Urinary bladder (tissue), 3 donors: ENCODE measurements at regions not wholly inside any gene's neighbourhood (a gene's known extent, or its start where the extent isn't known, plus 50 kb on each side); places are given as distances from the start of the nearest gene placed in this dataset.
"Not testable (repeated sequence)": the region's sequence is repeated elsewhere in the genome, so short reads cannot be mapped to it uniquely, and the experiment has no call there.

Experiments
- DNase-seq: peaks from one replicate; pipeline ENCODE4 v3.0.0-alpha.2; 2015; ENCODE audit errors: extremely low spot score
- H3K27ac ChIP-seq: one replicate; pipeline ENCODE4 v1.5.1; 2013; ENCODE audit warnings: low read depth, mild to moderate bottlenecking, moderate library complexity
- H3K36me3 ChIP-seq: one replicate; pipeline ENCODE4 v1.6.1; 2013; ENCODE audit warnings: mild to moderate bottlenecking, moderate library complexity; ENCODE audit not compliant: insufficient read depth
- H3K4me1 ChIP-seq: one replicate; pipeline ENCODE4 v1.6.1; 2013; ENCODE audit warnings: mild to moderate bottlenecking, moderate library complexity; ENCODE audit not compliant: insufficient read depth
- H3K4me3 ChIP-seq: one replicate; pipeline ENCODE4 v1.5.1; 2013; ENCODE audit warnings: low read depth, low read length
- WGBS: extraction: QIAGEN DNeasy Blood & Tissue Kit; methylation state at CpG from one replicate; pipeline ENCODE4 v1.1.7; 2013; 5-methylcytosine and 5-hydroxymethylcytosine counted together
- donor health status: healthy with polysubstance abuse.
- donor health status: healthy.

DNA sequence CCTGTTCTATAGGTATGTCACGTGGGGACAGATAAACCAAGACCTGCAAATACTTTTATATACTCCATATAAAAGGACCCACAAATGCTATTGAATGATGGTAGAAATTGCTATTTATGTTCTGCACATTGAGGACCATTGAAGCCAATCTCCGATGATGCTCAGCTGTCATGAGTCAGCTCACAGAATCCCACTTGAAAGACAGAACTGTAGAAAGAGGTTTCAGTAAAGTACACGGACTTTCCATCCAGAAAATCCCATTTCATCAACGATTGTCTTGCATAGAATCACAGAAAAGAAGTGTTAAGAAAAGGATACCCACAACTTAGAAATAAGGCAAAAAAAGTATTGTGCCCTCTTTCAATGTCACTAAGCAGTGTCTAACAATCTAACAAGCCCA lies 169.0 kb upstream of the COPS8 start:
- no peak overlapping the region for H3K4me3 ChIP-seq
- no peaks in the 10 kb centered on the region for H3K4me1 ChIP-seq
- WGBS: 91% methylated on average over 4 of the region's 4 CpGs
- no peak overlapping the region for H3K27ac ChIP-seq
- H3K36me3 ChIP-seq: no peaks in the 10 kb centered on the region
- DNase-seq: no peak

DNA sequence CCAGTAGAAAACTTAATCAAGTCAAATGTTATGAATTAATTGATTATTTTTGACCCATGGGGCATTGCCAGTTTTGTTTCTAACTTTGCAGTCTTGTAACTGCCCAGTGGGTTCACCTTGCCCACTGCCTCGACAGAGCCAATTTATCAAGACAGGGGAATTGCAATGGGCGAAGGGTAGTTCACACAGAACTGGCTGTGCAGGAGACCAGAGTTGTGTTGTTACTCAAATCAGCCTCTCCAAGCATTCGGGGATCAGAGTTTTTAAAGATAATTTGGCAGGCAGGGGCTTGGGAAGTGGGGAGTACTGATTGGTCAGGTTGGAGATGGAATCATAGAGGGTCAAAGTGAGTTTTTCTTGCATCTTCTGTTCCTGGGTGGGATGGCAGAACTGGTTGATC lies 168.5 kb upstream of the COPS8 start:
- 89% methylated on average over 3 of the region's 3 CpGs for WGBS
- DNase-seq: no peak
- no peaks in the 10 kb centered on the region for H3K4me1 ChIP-seq
- H3K36me3 ChIP-seq: no peaks in the 10 kb centered on the region
- no peak overlapping the region for H3K4me3 ChIP-seq
- no peak overlapping the region for H3K27ac ChIP-seq

DNA sequence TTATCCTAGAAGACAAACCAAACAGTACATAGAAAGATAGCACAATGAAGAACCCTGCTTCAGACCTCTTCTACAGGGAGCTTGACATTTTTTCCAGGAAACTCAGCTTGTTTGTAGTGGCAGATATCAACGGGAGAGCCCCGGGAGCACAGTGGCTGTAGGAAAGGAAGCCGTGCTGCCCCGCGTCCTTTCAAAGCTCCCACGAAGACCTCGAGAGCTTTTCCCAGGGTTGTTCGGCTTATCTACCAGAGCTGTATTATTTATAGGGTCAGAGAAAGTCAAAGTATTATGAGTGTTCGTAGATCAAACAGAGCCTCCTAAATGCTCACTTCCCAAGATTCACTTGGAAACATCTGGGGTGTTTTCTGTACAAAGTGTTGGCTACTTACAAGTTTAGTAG lies 167.1 kb upstream of the COPS8 start:
- no peak for DNase-seq
- no peak overlapping the region for H3K4me3 ChIP-seq
- no peaks in the 10 kb centered on the region for H3K4me1 ChIP-seq
- H3K36me3 ChIP-seq: no peaks in the 10 kb centered on the region
- no peak overlapping the region for H3K27ac ChIP-seq
- WGBS: 45% methylated on average over 9 of the region's 9 CpGs

DNA sequence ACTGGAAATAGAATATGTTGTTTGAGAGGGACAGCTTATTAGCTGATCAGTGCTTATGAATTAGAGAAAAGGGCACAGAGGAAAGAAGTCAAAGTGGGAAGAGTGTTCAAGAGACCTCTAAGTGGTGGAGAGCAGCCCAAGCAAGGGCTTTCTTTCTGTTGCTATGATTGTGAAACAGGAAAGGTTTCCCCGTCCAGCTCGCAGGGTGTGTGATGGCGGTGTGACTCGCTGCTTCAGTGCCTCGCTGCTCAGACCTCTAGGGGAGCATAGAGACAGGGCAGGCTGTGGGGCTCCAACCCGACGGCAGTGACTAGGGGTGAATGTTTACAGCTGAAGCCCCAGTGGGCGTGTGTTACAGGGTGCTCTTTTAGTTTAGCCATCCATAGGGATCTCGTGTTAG lies 166.5 kb upstream of the COPS8 start:
- Histone ChIP-seq H3K4me1 (no peaks in the 10 kb centered on the region), H3K4me3 (no peak overlapping the region), H3K36me3 (no peaks in the 10 kb centered on the region), H3K27ac (no peak overlapping the region)
- DNase-seq: no peak
- 84% methylated on average over 9 of the region's 9 CpGs for WGBS

DNA sequence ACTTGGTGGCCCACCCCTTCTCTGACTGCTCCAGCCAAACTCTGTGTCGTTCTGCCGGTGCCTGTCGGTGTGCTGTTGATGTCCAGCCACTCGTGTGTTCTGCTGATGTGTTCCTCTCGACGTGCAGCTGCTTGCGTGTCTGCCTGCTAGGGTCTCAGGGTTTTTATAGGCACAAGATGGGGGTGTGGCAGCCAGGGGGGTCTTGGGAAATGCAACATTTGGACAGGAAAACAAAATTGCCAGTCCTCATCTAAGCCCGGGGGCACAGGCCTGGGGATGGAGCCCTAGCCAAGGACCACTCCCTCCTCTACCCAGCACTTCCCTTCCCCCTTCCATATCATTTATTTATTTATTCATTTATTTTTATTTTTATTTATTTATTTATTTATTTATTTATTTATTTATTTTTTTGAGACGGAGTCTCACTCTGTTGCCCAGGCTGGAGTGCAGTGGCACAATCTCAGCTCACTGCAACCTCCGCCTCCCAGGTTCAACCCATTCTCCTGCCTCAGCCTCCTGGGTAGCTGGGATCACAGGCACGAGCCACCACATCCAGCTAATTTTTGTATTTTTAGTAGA lies 165.8 kb upstream of the COPS8 start:
- H3K36me3 ChIP-seq, H3K27ac ChIP-seq, DNase-seq, H3K4me3 ChIP-seq, H3K4me1 ChIP-seq: not testable (repeated sequence)
- 97% methylated on average over 11 of the region's 11 CpGs for WGBS

DNA sequence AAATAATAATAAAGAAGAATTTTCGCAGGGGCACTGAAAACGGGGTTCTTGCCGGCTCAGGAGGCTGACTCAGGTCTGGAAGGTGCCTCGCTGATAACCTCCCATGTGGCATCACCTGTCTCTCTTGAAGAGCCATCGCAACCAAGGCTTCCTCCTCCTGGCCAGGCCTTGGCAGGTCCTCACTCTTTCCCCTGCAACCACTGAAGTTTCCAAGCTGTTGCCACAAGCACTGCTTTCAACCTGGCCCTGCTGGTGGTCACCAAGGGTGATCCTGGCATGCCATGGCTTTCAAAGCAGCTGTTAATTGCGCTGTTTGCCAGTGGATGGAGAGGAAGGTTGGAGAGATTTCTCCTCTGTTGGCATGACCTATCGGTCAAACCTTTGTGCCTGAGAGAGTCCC lies 163.6 kb upstream of the COPS8 start:
- no peaks in the 10 kb centered on the region for H3K36me3 ChIP-seq
- no peak overlapping the region for H3K4me3 ChIP-seq
- no peak for DNase-seq
- WGBS: 98% methylated on average over 7 of the region's 7 CpGs
- no peaks in the 10 kb centered on the region for H3K4me1 ChIP-seq
- no peak overlapping the region for H3K27ac ChIP-seq

DNA sequence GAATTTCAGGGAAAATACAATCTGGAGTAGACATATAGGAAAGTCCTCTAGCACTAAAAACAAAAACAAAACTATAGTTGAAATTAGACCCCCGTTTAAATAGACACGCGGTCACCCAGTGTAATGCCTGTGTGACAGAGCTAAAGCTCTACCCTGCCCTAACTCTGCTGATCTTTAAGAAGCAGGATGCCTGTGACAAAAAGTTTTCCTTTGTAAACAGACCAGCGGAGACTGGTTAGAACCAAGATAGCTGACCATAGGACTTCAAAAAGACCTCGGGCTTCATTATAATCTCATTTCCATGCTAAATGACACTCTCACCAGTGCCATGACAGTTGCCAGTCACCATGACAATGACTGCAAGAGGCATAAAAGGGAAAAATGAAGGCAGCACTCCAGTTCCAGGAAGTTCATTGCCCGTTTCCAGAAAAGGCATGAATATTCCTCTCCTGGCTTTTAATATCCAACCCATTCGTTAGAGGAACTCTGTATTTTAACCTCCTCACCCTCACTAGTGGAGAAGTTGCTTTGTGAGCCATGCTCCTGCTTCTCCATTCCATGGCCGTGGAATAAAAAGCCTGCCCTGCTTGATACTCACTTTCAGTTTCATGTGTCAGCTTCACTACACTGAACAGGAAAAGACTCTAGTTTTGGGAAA lies 157.2 kb upstream of the COPS8 start:
- no peak for DNase-seq
- Histone ChIP-seq H3K27ac (no peak overlapping the region), H3K4me1 (no peaks in the 10 kb centered on the region), H3K4me3 (peak overlapping the region; percentile 28), H3K36me3 (no peaks in the 10 kb centered on the region)
- 42% methylated on average over 8 of the region's 8 CpGs for WGBS

DNA sequence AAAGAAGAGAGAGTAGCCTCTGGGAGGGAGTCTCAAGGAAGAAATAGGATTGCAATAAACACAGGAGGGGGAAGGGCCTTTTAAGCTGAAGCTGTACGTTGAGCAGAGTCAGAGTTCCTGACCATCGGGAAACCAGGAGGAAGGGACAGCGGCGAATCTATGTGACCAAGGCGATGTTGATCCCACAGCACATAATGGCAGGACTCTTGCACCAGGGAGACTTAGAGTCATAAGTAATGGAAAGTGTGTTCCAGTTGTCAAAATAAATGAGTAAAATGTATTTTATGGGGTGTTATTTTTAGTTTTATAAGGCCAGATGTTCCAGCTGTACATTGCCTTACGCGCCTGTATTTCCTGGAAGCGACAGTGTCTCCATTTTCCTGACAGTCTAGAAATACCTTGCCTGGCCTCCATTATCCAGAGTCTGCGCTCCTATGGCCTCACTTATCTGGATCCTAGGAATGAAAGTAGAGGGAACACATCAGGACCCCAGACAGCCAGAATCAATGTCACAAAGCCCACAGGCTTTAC lies 152.8 kb upstream of the COPS8 start:
- 59% methylated on average over 9 of the region's 9 CpGs for WGBS
- no peak overlapping the region for H3K27ac ChIP-seq
- DNase-seq: no peak
- no peaks in the 10 kb centered on the region for H3K4me1 ChIP-seq
- H3K4me3 ChIP-seq: no peak overlapping the region
- H3K36me3 ChIP-seq: no peaks in the 10 kb centered on the region

DNA sequence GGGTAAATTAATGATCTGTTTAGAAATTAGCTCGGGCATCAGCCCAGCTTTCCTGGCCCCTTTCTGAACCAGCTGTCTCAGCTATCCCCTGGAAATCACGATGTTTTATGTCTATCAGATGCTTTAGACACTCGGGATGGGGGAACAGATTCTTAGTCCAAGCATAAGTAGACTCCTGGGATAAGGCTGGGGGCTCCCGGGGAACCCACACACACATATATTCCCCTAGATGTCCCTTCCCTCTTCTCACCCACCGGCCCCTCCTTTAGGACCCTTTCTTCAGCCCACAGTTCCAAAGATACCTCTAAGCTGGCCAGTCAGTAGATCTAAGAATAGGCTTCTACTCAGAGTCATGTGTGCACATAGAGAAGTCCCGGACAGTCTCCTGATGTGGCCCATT lies 151.5 kb upstream of the COPS8 start:
- DNase-seq: no peak
- Histone ChIP-seq H3K36me3 (no peaks in the 10 kb centered on the region), H3K4me1 (no peaks in the 10 kb centered on the region), H3K4me3 (no peak overlapping the region), H3K27ac (no peak overlapping the region)
- 85% methylated on average over 6 of the region's 6 CpGs for WGBS

DNA sequence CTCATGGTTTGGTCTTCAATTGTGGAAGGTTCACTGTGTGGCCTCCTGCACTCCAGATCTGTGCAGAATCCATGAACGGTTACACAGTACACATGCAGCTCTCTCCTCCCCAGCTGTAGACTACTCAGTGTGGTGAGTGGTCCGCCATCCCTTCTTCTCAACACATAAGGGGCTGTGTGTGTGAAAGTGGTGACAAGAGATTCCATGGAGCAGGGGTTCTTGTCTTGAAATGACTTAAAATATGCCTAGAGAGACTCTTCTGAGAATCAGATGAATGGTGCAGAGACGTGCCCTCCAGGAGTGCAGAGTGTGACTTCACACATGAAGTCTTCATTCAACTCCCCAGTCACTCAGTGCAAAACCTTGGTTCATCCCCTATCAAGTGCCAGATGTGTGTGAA lies 151.0 kb upstream of the COPS8 start:
- no peaks in the 10 kb centered on the region for H3K36me3 ChIP-seq
- H3K27ac ChIP-seq: no peak overlapping the region
- H3K4me1 ChIP-seq: no peaks in the 10 kb centered on the region
- no peak for DNase-seq
- no peak overlapping the region for H3K4me3 ChIP-seq
- WGBS: 95% methylated on average over 3 of the region's 3 CpGs

DNA sequence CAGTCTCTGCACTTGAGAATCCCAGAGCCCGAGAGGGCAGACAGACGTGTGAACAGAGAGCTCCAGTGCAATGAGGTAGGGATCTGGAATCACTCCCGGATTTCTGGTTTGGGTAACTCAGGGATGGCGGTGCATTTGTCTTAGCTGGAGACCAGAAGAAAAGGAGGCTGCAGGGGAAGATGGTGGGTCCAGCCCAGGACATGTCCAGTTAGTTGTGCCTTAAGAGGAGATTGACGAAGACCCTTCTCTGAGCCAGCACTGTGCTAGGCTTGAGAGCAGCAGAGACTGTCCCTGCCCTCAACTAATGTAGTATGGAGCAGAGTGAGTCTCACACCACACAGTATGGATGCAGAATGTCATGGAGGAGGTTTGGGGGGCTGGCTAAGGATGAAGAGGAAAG lies 150.6 kb upstream of the COPS8 start:
- H3K36me3 ChIP-seq: no peaks in the 10 kb centered on the region
- H3K27ac ChIP-seq: no peak overlapping the region
- DNase-seq: no peak
- H3K4me1 ChIP-seq: no peaks in the 10 kb centered on the region
- 88% methylated on average over 5 of the region's 5 CpGs for WGBS
- H3K4me3 ChIP-seq: no peak overlapping the region

DNA sequence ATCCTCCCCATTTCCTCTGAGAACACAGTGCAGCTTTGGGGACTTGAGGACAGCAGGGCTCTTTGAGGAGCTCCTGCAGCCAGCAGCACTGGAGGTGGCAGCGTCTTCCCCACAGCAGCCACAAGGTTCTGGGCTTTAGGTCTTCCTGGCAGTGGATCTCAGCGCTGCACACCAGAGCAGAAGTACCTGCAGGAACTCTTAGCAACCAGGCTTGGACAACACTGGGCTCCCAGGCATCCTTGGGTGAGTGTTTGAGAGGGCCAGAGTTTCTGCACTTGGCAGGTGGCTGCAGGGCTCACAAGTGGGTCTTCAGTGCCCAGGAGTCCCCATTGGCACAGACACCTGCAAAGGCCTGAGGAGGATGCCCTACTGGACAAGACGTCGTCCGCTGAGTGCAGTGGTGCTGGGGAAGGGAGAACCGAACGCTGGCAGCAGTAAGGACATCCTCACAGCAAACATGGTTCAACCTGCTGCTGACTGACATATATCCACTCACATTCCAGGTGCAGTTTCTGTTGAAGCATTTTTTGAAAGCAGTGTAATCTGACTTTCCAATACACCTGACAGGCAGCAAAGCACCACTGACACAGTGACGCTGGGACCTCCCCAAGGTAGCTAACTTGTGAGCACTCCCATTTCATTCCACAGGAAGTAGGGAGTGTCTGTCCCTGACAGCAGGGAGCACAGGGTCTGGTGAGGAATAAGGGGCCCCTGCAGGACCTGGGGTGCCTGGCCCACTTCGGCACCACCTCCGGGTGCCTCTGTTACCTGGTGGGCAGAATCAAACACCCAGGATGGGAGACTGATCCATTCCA lies 149.9 kb upstream of the COPS8 start:
- DNase-seq: no peak
- Histone ChIP-seq H3K27ac (no peak overlapping the region), H3K36me3 (no peaks in the 10 kb centered on the region), H3K4me3 (no peak overlapping the region), H3K4me1 (no peaks in the 10 kb centered on the region)
- 91% methylated on average over 10 of the region's 10 CpGs for WGBS

DNA sequence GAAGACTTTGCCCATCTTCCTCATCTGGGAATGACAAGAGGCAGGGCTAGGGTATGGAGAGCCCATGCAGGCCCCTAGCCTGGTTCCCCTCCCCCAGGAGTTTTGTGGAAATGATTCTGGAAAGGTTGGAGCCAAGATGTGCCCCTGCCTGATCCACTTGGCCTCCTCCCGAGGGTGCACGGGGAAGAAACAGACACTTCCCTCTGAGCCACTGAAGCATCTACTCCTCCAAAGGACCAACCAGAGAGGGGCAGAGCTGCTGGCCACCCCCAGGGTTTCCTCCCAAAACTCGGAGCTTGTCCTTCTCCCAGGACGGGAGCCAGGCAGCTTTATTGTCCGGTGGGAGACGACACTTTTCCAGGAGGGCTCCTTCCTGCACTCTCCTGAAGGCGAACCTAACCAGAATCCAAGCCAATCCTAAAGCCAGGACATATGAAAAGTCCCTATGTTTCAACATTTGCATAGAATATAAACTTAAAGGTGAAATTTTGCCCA lies 149.2 kb upstream of the COPS8 start:
- Histone ChIP-seq H3K27ac (no peak overlapping the region), H3K4me3 (no peak overlapping the region), H3K4me1 (no peaks in the 10 kb centered on the region), H3K36me3 (no peaks in the 10 kb centered on the region)
- 74% methylated on average over 7 of the region's 7 CpGs for WGBS
- no peak for DNase-seq

DNA sequence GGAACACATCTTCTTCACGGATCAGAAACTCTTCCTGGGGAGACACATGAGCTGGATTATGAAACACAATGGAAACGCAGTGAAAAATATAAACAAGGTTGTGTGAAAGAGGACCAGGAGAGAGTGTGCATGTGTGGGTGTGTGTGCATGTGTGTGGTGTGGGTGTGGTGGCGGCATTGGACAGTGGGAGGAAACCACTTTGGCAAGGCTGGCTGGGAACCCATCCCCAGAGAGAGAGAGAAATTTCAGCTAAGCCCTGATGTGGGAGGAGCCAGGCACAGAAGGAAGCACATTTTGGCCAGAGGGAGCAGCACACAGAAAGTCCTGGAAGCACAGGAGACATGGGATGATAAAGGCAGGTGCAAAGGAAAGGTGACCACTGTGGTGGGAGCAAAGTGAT lies 147.6 kb upstream of the COPS8 start:
- H3K36me3 ChIP-seq: no peaks in the 10 kb centered on the region
- no peak for DNase-seq
- no peak overlapping the region for H3K4me3 ChIP-seq
- no peaks in the 10 kb centered on the region for H3K4me1 ChIP-seq
- WGBS: 76% methylated on average over 3 of the region's 3 CpGs
- H3K27ac ChIP-seq: no peak overlapping the region
